ENCODE measurements at regions not wholly inside any gene's neighbourhood (a gene's known extent, or its start where the extent isn't known, plus 50 kb on each side); places are given as distances from the start of the nearest gene placed in this dataset.
"Not testable (repeated sequence)": the region's sequence is repeated elsewhere in the genome, so short reads cannot be mapped to it uniquely, and the experiment has no call there.

DNA sequence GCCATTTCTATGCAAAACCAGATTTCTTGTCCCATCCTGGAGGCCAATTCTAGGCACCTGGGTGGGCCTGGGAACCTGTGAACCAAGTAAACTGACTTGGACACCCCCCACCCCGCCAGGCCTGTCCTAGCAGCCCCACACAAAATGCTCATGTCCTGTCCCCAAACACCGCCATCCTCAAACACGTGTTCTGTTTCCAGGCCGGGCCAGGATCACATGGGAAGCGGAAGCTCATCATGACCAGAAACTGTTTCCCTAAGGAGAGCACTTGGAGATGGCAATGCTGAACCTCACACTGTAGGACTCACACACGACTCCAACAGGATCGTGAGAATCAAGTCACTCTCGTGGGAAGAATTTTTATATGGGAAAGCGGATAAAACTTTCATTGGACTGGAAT is 78.7 kb upstream of the DRD5 start:
- DNase-seq (ENCODE audit: low spot score), result not testable (repeated sequence)

GRCh38 chr4:9703391-9703790 is 78.0 kb upstream of the DRD5 start:
- DNase-seq (ENCODE audit: low spot score), result peak; percentile 39

DNA sequence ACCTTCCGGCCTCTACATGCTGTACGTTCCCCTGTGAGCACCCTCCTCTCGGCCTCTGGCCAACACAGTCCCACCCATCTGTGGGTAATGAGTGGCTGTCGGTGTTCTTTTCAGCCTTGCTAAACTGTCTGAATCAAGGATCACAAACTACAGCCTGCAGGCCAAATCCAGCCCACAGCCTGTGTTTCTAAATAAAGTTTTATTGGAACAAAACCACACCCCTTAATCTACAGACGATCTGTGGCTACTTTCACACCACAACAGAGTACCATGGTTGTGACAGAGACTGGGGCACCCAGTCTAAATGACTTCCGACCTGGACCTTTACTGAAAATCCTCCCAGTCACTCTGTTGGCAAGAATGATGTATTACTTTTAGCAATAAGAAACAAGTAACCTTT is 77.3 kb upstream of the DRD5 start:
- not testable (repeated sequence) for DNase-seq (ENCODE audit: low spot score)

GRCh38 chr4:9704551-9705332 is 76.7 kb upstream of the DRD5 start:
- DNase-seq (ENCODE audit: low spot score), result no peak

GRCh38 chr4:9707281-9707680 is 74.2 kb upstream of the DRD5 start:
- not testable (repeated sequence) for DNase-seq (ENCODE audit: low spot score)

GRCh38 chr4:9707936-9708335 is 73.5 kb upstream of the DRD5 start:
- DNase-seq (ENCODE audit: low spot score), result not testable (repeated sequence)

DNA sequence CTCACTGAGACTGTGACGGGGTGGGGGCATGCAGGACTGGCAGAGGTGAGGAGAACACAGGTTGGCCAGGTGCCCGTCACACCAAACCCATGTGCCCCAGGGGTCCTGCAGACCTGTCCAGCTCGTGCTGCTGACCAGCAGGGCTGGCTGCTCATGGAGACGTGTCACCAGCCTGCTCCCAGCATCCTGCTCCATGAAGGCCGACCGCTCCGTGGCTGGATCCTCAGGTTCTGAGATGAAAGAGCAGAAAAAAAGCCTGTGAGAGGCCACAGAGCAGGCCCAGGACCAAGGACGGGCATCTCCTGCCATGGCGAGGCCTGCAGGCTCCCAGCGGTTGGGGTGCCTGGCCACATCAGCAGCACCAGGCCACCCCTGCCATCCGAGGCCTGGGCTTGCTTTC is 71.7 kb upstream of the DRD5 start:
- DNase-seq (ENCODE audit: low spot score), result no peak

- not testable (repeated sequence) for DNase-seq (ENCODE audit: low spot score)
Observed at GRCh38 chr4:9715271-9715670, 66.2 kb upstream of the DRD5 start.

- no peak for DNase-seq (ENCODE audit: low spot score)
Observed at GRCh38 chr4:9716093-9716492, 65.3 kb upstream of the DRD5 start.

GRCh38 chr4:9718246-9718939 is 63.0 kb upstream of the DRD5 start:
- DNase-seq (ENCODE audit: low spot score), result not testable (repeated sequence)

DNA sequence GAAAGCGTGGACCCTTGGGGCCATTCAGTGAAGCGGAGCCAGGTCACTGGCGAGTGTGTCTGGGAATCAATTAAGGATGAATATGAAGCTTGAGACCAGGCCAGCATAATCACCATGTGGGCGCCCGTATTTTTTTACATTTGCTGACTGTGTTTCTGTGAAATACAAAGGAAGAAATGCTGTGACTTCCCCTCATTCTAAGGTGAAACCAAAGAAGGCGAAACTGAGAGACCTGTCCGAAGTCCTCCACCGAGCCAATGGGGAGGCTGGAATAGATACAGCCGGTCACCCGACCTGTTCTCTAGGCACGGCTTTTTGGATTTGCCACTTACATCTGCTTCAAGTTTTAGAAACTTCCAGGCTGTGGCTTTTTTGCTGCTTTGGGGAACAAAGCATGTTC is 59.3 kb upstream of the DRD5 start:
- DNase-seq (ENCODE audit: low spot score), result not testable (repeated sequence)
